CD14-positive monocyte (primary cell): ENCODE measurements at regions not wholly inside any gene's neighbourhood (a gene's known extent, or its start where the extent isn't known, plus 50 kb on each side); places are given as distances from the start of the nearest gene placed in this dataset.

Experiments used
- DNase-seq, 3 donors: peaks; one replicate each; pipeline ENCODE4 v3.0.0-alpha.2; 2011 to 2022
- H2AFZ ChIP-seq: 2 replicates; pipeline ENCODE4 v1.6.0; 2012; ENCODE audit warnings: mild to moderate bottlenecking, low read depth, low read length, inconsistent platforms; ENCODE audit not compliant: insufficient read depth, poor library complexity, severe bottlenecking
- H3K27ac ChIP-seq, 2 donors: 1 replicate in 1 of 2; 2 replicates in 1 of 2; pipeline ENCODE4 v1.5.1; 2012 to 2013; ENCODE audit warnings: low read length in 2 of 2, control low read depth in 1 of 2, inconsistent platforms in 1 of 2, low read depth in 1 of 2, mild to moderate bottlenecking in 1 of 2
- H3K27me3 ChIP-seq, 2 donors: one replicate each; pipeline versions ENCODE4 v1.6.0 to v1.6.1; 2011 to 2013; ENCODE audit warnings: low read length in 2 of 2; ENCODE audit not compliant: control insufficient read depth in 2 of 2, insufficient read depth in 2 of 2
- H3K36me3 ChIP-seq, 2 donors: replicated peaks in 1 of 2; 1 replicate in 1 of 2; 2 replicates in 1 of 2; pipeline versions ENCODE4 v1.5.1 to v1.6.1; 2012 to 2013; ENCODE audit warnings: low read length in 2 of 2, control low read depth in 1 of 2, inconsistent platforms in 1 of 2, mild to moderate bottlenecking in 1 of 2; ENCODE audit not compliant: insufficient read depth in 2 of 2, control insufficient read depth in 1 of 2
- H3K4me1 ChIP-seq, 2 donors: 1 replicate in 1 of 2; 2 replicates in 1 of 2; pipeline versions ENCODE4 v1.5.1 to v1.6.1; 2012 to 2013; ENCODE audit warnings: low read length in 2 of 2, control low read depth in 1 of 2, inconsistent platforms in 1 of 2, mild to moderate bottlenecking in 1 of 2, moderate library complexity in 1 of 2; ENCODE audit not compliant: insufficient read depth in 2 of 2, control insufficient read depth in 1 of 2
- H3K4me2 ChIP-seq: replicated peaks from 2 replicates; pipeline ENCODE3; 2012; ENCODE audit warnings: low read length, moderate library complexity, mild to moderate bottlenecking; ENCODE audit not compliant: poor library complexity, severe bottlenecking; ENCODE audit errors: extremely low read depth
- H3K4me3 ChIP-seq, 3 experiments: fragments of 200-600 bp in 1 of 3; sonication (generic) in 1 of 3; replicated peaks in 1 of 3; 1 replicate in 2 of 3; 2 replicates in 1 of 3; pipeline ENCODE4 v1.5.1; 2011 to 2013; ENCODE audit warnings: low read length in 3 of 3, mild to moderate bottlenecking in 3 of 3, control low read depth in 2 of 3, low read depth in 2 of 3, inconsistent platforms in 1 of 3, moderate library complexity in 1 of 3
- H3K79me2 ChIP-seq: 2 replicates; pipeline ENCODE4 v1.6.0; 2012; ENCODE audit warnings: mild to moderate bottlenecking, control low read depth, inconsistent platforms, low read length, moderate library complexity; ENCODE audit not compliant: insufficient read depth
- H3K9ac ChIP-seq: 2 replicates; pipeline ENCODE4 v1.6.0; 2017; ENCODE audit warnings: low read length, mild to moderate bottlenecking; ENCODE audit not compliant: insufficient read depth, poor library complexity, severe bottlenecking
- H3K9me3 ChIP-seq, 2 donors: replicated peaks in 1 of 2; 1 replicate in 1 of 2; 2 replicates in 1 of 2; pipeline versions ENCODE4 v1.5.1 to v1.6.1; 2012 to 2013; ENCODE audit warnings: low read length in 2 of 2, control low read depth in 1 of 2; ENCODE audit not compliant: control insufficient read depth in 1 of 2, insufficient read depth in 1 of 2
- H4K20me1 ChIP-seq: 2 replicates; pipeline ENCODE4 v1.6.0; 2012; ENCODE audit warnings: mild to moderate bottlenecking, low read length, control low read depth, moderate library complexity; ENCODE audit not compliant: insufficient read depth
- H3K27ac Mint-ChIP-seq, 7 donors: one replicate each; pipeline ENCODE4 v1.8.0; 2020; ENCODE audit warnings: mild to moderate bottlenecking in 7 of 7, mixed read lengths in 7 of 7, moderate library complexity in 6 of 7, inconsistent platforms in 2 of 7
- H3K27me3 Mint-ChIP-seq, 3 donors: one replicate each; pipeline ENCODE4 v1.8.0; 2021 to 2022; ENCODE audit warnings: low read depth in 3 of 3, mild to moderate bottlenecking in 3 of 3, mixed read lengths in 3 of 3, moderate library complexity in 3 of 3, inconsistent platforms in 1 of 3
- H3K36me3 Mint-ChIP-seq, 2 donors: one replicate each; pipeline ENCODE4 v1.8.0; 2020; ENCODE audit warnings: mixed read lengths in 2 of 2, inconsistent platforms in 1 of 2, mild to moderate bottlenecking in 1 of 2
- H3K4me1 Mint-ChIP-seq: one replicate; pipeline ENCODE4 v1.8.0; 2020; ENCODE audit warnings: mild to moderate bottlenecking, mixed read lengths
- H3K4me3 Mint-ChIP-seq, 2 donors: one replicate each; pipeline ENCODE4 v1.8.0; 2020; ENCODE audit warnings: mild to moderate bottlenecking in 2 of 2, mixed read lengths in 2 of 2, moderate library complexity in 1 of 2
- H3K9me3 Mint-ChIP-seq, 7 donors: one replicate each; pipeline ENCODE4 v1.8.0; 2020 to 2022; ENCODE audit warnings: mixed read lengths in 7 of 7, mild to moderate bottlenecking in 6 of 7, moderate library complexity in 6 of 7, inconsistent platforms in 2 of 7
- CTCF ChIP-seq: fragments of 200-600 bp; IDR thresholded peaks from one replicate; pipeline ENCODE4 v1.8.0; 2022; ENCODE audit warnings: antibody characterized with exemption, mild to moderate bottlenecking
- WGBS: methylation state at CpG from one replicate; pipeline ENCODE4 v1.1.5; 2013; ENCODE audit warnings: missing lambda C conversion rate; ENCODE audit not compliant: insufficient coverage; 5-methylcytosine and 5-hydroxymethylcytosine counted together
- intact Hi-C, 2 donors: fragments of 100-400 bp; cut with micrococcal nuclease; formaldehyde crosslinking; loops; one replicate each; pipeline versions ENCODE4 v1.15.0 to v1.15.1; 2023

- H3K9ac ChIP-seq = no peak overlapping the region
- no CpG with 5 or more reads among the region's 2 CpGs for WGBS
- no peaks in the 10 kb centered on the region for H3K36me3 ChIP-seq
- H3K4me3 ChIP-seq = no peak overlapping the region
- Mint-ChIP-seq H3K27ac (no peak overlapping the region), H3K4me1 (no peaks in the 10 kb centered on the region), H3K4me3 (no peak overlapping the region), H3K9me3 (peaks cover 0 to 6% (median 2%) of the 10 kb centered on the region in 7 donors), H3K27me3 (peaks cover 4 to 7% (median 5%) of the 10 kb centered on the region in 3 donors), H3K36me3 (no peaks in the 10 kb centered on the region)
- intact Hi-C loops = no loop called here
- no peaks in the 10 kb centered on the region for H3K79me2 ChIP-seq
- no peak overlapping the region for H3K27ac ChIP-seq
- H3K27me3 ChIP-seq = no peaks in the 10 kb centered on the region
- no peaks in the 10 kb centered on the region for H3K4me1 ChIP-seq
- H4K20me1 ChIP-seq = no peaks in the 10 kb centered on the region
- DNase-seq = no peak
- no peak overlapping the region for H2AFZ ChIP-seq
- H3K4me2 ChIP-seq = no peak overlapping the region
- no peaks in the 10 kb centered on the region for H3K9me3 ChIP-seq
- no peak for TF ChIP-seq CTCF
Measured at GRCh38 chr10:10596256-10596655, 421.4 kb upstream of the CELF2 start.

GRCh38 chr10:10598297-10598696 is 419.4 kb upstream of the CELF2 start:
- Mint-ChIP-seq H3K9me3 (peaks cover 0 to 6% (median 2%) of the 10 kb centered on the region in 7 donors), H3K4me1 (no peaks in the 10 kb centered on the region), H3K4me3 (no peak overlapping the region), H3K36me3 (no peaks in the 10 kb centered on the region), H3K27me3 (peaks cover 2 to 5% (median 4%) of the 10 kb centered on the region in 3 donors), H3K27ac (no peak overlapping the region)
- Histone ChIP-seq H3K4me1 (no peaks in the 10 kb centered on the region), H3K27me3 (no peaks in the 10 kb centered on the region), H3K9me3 (no peaks in the 10 kb centered on the region), H3K4me2 (no peak overlapping the region), H3K4me3 (no peak overlapping the region), H4K20me1 (no peaks in the 10 kb centered on the region), H3K27ac (no peak overlapping the region), H3K36me3 (no peaks in the 10 kb centered on the region), H2AFZ (no peak overlapping the region), H3K9ac (no peak overlapping the region), H3K79me2 (no peaks in the 10 kb centered on the region)
- 92% methylated on average over 2 of the region's 5 CpGs for WGBS
- TF ChIP-seq CTCF = no peak
- intact Hi-C loops = no loop called here
- no peak for DNase-seq
